ENCODE measurements at regions not wholly inside any gene's neighbourhood (a gene's known extent, or its start where the extent isn't known, plus 50 kb on each side); places are given as distances from the start of the nearest gene placed in this dataset.

- no peak for DNase-seq (ENCODE audit: low read depth in 2 of 2)
Observed at GRCh38 chr2:118278046-118278445, 189.8 kb downstream of the INSIG2 start.

DNA sequence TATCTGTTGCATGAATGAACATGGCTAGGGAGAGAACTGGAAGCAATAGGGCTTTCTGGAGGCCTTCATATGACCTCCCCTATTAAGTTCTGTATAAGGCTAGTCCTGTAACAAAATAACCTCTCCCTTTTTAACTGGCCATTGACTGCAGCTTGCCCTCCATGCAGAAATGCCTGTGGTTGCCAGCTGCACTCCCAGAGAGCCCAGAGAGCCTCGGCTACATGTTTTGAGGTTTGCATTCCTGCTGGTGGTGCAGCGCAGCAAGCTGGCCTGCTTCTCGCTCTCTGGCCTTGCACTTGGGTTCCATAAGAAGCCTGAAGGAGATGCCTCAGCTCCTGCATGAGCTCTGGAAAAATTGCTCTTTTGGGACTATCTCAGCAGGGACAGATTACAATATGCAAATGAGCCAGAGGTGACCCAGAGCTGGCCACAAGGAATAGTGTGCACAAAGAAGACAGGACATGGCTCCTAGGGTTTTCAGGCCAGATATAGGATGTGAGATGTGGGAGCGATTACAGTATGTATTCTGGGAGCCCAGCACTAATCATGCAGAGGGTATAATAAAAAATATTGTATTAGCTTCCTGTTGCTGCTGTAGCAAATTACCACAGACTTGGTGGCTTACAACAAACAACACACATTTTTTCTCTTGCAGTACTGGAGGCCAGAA lies 186.7 kb downstream of the INSIG2 start:
- no peak for DNase-seq (ENCODE audit: low read depth in 2 of 2)

- no peak for DNase-seq (ENCODE audit: low read depth in 2 of 2)
Observed at GRCh38 chr2:118272391-118272790, 184.1 kb downstream of the INSIG2 start.

- DNase-seq (ENCODE audit: low read depth in 2 of 2): no peak
Observed at GRCh38 chr2:118269408-118270051, 181.3 kb downstream of the INSIG2 start.

- DNase-seq (ENCODE audit: low read depth in 2 of 2): no peak
Observed at GRCh38 chr2:118268268-118268667, 180.0 kb downstream of the INSIG2 start.

GRCh38 chr2:118265873-118266455 lies 177.7 kb downstream of the INSIG2 start:
- no peak for DNase-seq (ENCODE audit: low read depth in 2 of 2)

DNA sequence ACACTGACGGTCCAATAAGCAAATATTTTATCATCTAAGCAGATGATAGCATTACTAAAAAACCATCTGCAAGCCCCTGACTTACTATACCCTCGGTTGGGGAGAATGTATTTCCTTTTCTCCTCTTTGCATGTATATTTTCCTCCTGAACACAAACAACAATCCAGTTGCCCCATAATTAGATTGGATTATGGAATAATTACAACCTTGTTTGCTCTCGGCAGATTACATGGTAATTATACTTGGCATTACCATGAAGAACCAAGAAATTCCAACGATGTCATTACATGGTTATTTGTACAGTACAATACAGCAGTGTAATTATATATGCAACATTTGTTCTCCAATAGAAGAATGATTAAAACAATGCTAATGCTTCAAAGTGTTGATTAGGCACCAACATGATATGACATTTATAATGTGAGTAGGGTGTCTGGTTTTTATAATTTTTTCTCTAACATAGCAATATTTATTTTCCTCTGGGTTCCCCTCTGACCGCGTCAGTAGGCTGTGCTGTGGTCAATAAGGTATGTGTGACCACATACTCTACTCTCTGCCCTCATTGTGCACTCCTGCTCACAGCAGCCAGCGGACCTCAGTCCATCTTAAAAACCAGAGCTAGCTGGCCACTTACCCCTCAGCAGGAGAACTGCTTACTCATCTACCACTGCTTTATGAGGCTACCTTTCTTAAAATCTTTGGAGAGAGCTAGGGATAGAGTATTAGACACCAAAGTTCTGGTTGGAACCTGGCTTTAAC lies 176.1 kb downstream of the INSIG2 start:
- no peak for DNase-seq (ENCODE audit: low read depth in 2 of 2)

DNA sequence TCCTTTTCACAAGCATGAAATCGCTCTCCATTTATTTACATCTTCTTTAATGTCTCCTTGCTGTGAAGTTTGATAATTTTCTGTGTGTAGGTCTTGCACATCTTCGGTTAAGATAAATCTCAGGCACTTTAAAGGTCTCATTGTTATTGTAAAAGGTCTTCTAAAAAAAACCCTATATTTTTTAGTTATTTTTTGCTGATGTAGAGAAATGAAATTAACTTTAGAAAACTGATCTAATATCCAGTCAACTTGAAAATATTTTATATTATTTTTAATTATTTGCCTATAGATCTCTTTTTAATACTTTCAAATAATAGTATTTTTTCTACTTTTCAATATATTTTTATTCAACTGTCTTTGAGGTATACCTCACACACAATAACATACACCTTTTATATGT lies 169.4 kb downstream of the INSIG2 start:
- DNase-seq (ENCODE audit: low read depth in 2 of 2): no peak

DNA sequence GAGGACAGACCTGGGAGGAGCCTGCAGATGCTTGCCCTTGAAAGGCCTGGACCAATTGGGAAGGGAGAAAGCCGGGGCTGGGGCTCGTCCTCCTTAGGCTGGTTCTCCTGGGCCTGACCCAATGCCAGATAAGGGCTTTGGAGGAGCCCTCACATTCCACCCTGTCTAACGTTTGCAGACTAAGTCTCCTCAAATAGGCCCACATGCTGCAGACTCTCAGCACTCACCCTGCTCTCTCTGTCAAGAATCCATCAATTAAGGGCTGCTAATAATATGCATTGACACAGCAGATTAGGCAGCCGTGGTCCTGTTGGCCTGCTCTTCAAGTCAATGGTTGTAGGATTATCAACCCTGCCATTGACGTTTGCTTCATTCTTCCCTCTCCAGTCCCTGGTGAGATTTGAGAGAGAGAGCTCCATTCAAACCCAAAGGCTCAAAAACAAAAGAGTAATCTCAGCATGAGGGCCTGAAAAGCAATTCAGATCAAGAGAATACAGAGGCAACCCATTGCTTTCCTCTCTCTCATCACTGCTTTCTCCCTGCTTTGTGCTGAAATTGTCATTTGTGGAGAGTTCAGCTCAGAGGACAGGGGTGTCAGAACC lies 167.6 kb downstream of the INSIG2 start:
- DNase-seq (ENCODE audit: low read depth in 2 of 2): no peak

- DNase-seq (ENCODE audit: low read depth in 2 of 2): no peak
Observed at GRCh38 chr2:118255301-118255700, 167.0 kb downstream of the INSIG2 start.

GRCh38 chr2:118254116-118254515 lies 165.8 kb downstream of the INSIG2 start:
- no peak for DNase-seq (ENCODE audit: low read depth in 2 of 2)

DNA sequence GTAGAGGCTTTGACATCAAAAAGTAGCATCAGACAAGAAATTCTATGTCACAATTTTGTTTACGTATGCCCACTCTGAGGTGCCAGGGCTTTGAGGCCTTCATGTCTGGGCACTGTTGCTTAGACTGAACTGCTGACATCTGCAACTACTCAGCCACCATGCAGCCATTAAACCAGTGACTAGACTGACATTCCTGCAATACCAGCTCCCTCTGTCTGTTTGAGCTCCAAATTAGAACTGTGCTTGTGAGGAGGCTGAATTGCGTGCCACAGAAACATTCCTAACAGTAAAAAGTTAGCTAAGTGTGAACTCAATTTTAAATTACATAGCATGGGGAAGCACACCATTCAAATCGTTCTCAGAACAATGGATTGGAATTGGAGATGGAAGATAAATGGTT lies 163.2 kb downstream of the INSIG2 start:
- DNase-seq (ENCODE audit: low read depth in 2 of 2): no peak

- DNase-seq (ENCODE audit: low read depth in 2 of 2): no peak
Observed at GRCh38 chr2:118250463-118250862, 162.2 kb downstream of the INSIG2 start.

DNA sequence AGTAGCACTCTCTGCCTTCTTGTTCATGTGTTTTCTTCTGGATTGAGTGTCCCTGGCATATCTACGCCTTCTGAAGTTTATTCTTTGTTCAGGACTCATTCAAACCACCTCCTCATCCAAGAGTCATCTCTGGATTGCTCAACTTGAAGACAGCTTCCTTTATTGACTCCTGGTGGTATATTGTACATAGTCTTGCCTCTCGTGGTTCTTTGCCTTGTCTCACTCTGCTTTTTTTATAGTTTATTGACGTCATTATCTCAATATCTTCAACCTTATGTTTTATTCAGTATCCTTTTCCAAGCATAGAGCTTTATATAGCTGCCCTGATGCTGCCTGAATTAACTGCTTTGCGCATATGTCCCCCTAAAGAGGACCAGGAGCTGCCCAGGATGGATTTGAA lies 161.7 kb downstream of the INSIG2 start:
- DNase-seq (ENCODE audit: low read depth in 2 of 2): no peak

- DNase-seq (ENCODE audit: low read depth in 2 of 2): no peak
Observed at GRCh38 chr2:118249531-118249930, 161.3 kb downstream of the INSIG2 start.

DNA sequence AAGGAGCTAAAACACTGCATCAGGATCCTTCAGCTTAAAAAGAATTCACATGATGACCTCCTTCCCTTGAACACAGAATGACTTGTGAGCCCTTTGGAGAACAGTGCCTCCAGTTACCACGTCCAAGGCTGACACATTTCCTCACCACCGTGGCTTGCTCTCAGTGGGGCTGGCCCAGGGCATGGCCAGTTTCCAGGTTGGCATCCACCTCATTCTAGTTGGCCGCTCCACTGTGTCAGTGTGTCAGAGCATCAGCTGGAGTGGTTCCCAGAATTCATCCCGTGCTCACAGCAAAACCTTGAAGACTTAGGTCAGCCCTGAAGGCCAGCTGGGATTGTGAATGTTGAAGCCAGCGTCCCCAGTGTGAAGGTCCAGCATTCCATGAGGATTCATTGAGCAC lies 158.5 kb downstream of the INSIG2 start:
- no peak for DNase-seq (ENCODE audit: low read depth in 2 of 2)

GRCh38 chr2:118246079-118246478 lies 157.8 kb downstream of the INSIG2 start:
- DNase-seq (ENCODE audit: low read depth in 2 of 2): no peak

GRCh38 chr2:118244686-118245085 lies 156.4 kb downstream of the INSIG2 start:
- DNase-seq (ENCODE audit: low read depth in 2 of 2): no peak

DNA sequence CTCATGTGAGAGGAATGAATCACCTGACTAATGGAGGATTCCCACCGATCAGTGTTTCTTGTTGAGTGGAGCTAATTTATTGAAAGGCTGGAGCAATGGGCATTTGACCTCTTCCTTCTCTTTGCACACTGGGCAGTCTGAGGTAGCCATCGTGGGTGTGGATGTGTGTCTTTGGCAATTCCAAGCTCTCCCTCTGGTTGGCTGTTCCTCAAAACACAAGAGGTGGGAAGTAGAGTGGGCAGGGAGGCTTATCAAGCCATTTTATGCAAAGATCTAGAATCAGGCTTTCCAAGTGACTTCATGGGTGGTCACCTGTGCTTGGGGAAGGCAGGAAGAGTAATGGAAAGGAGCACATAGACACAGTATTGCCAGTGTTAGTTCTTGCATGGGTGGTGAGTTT lies 154.8 kb downstream of the INSIG2 start:
- DNase-seq (ENCODE audit: low read depth in 2 of 2): no peak

GRCh38 chr2:118242216-118242615 lies 153.9 kb downstream of the INSIG2 start:
- no peak for DNase-seq (ENCODE audit: low read depth in 2 of 2)

GRCh38 chr2:118241128-118241527 lies 152.9 kb downstream of the INSIG2 start:
- DNase-seq (ENCODE audit: low read depth in 2 of 2): no peak

DNA sequence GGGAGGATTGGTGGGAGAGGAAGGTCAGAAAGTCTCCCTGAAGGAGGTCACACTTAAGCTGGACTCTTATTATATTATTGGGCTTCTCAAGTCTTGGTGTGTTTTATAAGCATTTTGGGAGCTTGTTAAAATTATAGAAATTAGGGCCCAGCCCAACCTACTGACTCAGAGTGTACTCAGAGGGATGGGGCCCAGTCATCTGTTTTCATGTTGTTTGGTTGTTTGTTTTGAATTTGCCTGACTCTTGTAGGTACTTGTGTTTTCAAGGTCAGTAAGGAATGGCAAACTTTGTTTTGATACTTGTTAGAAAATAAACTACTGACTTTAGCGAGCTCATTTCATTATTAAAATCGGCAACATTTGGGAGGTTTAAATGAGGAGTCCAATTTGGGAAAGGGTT lies 152.0 kb downstream of the INSIG2 start:
- DNase-seq (ENCODE audit: low read depth in 2 of 2): no peak
